ENCODE measurements at regions not wholly inside any gene's neighbourhood (a gene's known extent, or its start where the extent isn't known, plus 50 kb on each side); places are given as distances from the start of the nearest gene placed in this dataset.

GRCh38 chr9:30670805-30671562 is 1713.5 kb upstream of the ACO1 start:
- TF ChIP-seq, protein P1, sequence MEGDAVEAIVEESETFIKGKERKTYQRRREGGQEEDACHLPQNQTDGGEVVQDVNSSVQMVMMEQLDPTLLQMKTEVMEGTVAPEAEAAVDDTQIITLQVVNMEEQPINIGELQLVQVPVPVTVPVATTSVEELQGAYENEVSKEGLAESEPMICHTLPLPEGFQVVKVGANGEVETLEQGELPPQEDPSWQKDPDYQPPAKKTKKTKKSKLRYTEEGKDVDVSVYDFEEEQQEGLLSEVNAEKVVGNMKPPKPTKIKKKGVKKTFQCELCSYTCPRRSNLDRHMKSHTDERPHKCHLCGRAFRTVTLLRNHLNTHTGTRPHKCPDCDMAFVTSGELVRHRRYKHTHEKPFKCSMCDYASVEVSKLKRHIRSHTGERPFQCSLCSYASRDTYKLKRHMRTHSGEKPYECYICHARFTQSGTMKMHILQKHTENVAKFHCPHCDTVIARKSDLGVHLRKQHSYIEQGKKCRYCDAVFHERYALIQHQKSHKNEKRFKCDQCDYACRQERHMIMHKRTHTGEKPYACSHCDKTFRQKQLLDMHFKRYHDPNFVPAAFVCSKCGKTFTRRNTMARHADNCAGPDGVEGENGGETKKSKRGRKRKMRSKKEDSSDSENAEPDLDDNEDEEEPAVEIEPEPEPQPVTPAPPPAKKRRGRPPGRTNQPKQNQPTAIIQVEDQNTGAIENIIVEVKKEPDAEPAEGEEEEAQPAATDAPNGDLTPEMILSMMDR (IDR thresholded peaks at IDR 0.05; ENCODE audit: control extremely low read depth, extremely low read depth, low read depth, missing control alignments) = no peak
- DNase-seq (ENCODE audit: extremely low spot score) = no peak
- ChIA-PET POLR2A (no interaction called here), CTCF (interaction anchor here (1.4 kb wide), 1 partner anchor 18 kb away, joined by 3 read pairs; no protein-coding TSS in a partner anchor)

GRCh38 chr9:30673132-30673531 is 1711.3 kb upstream of the ACO1 start:
- DNase-seq (ENCODE audit: extremely low spot score) = no peak
- TF ChIP-seq, protein P1 (IDR thresholded peaks at IDR 0.05; ENCODE audit: control extremely low read depth, extremely low read depth, low read depth, missing control alignments) = no peak
- POLR2A ChIA-PET = no interaction called here
- CTCF ChIA-PET = no interaction called here

GRCh38 chr9:30676651-30677050 is 1707.8 kb upstream of the ACO1 start:
- ChIA-PET POLR2A (no interaction called here), CTCF (no interaction called here)
- TF ChIP-seq, protein P1 (IDR thresholded peaks at IDR 0.05; ENCODE audit: control extremely low read depth, extremely low read depth, low read depth, missing control alignments) = no peak
- no peak for DNase-seq (ENCODE audit: extremely low spot score)

DNA sequence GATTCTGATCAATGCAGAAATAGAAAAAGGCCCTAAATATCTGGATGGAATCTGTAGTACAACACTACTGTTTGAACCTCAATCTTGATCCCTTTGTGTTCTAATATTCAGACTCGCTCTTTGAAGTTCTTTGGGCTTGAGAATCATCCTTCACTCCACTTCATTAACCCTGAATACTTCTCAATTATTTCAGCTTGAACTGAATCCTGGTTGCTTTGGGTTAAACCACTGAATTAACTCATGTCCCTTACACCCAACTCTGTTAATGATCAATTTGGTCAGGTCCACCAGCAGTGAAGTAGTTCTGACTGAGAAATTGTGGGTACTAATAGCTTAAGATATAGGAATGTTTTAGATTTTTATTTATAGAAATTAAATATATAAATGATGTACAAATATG is 1707.2 kb upstream of the ACO1 start:
- ChIA-PET POLR2A (no interaction called here), CTCF (no interaction called here)
- no peak for DNase-seq (ENCODE audit: extremely low spot score)
- TF ChIP-seq, protein P1 (IDR thresholded peaks at IDR 0.05; ENCODE audit: control extremely low read depth, extremely low read depth, low read depth, missing control alignments) = no peak

- DNase-seq (ENCODE audit: extremely low spot score) = no peak
- TF ChIP-seq, protein P1 (IDR thresholded peaks at IDR 0.05; ENCODE audit: control extremely low read depth, extremely low read depth, low read depth, missing control alignments) = no peak
- ChIA-PET POLR2A (no interaction called here), CTCF (interaction anchor here (1.0 kb wide), 1 partner anchor 13 kb away, joined by 3 read pairs; no protein-coding TSS in a partner anchor)
Measured at GRCh38 chr9:30688801-30689200, 1695.6 kb upstream of the ACO1 start.

- no peak for DNase-seq (ENCODE audit: extremely low spot score)
- TF ChIP-seq, protein P1 (IDR thresholded peaks at IDR 0.05; ENCODE audit: control extremely low read depth, extremely low read depth, low read depth, missing control alignments) = no peak
- ChIA-PET POLR2A (no interaction called here), CTCF (interaction anchor here (1.6 kb wide), 1 partner anchor 9 kb away, joined by 5 read pairs; no protein-coding TSS in a partner anchor)
Measured at GRCh38 chr9:30697958-30698357, 1686.5 kb upstream of the ACO1 start.

Data from GM10248 (cell line).